Fibroblast of skin of right biceps (primary cell): ENCODE measurements at regions not wholly inside any gene's neighbourhood (a gene's known extent, or its start where the extent isn't known, plus 50 kb on each side); places are given as distances from the start of the nearest gene placed in this dataset.
A peak's percentile ranks its signal among the peaks of the same experiment; 100 is the strongest.

ENCODE experiments used
- DNase-seq: peaks from one replicate; pipeline ENCODE4 v3.0.0-alpha.2; 2013

DNA sequence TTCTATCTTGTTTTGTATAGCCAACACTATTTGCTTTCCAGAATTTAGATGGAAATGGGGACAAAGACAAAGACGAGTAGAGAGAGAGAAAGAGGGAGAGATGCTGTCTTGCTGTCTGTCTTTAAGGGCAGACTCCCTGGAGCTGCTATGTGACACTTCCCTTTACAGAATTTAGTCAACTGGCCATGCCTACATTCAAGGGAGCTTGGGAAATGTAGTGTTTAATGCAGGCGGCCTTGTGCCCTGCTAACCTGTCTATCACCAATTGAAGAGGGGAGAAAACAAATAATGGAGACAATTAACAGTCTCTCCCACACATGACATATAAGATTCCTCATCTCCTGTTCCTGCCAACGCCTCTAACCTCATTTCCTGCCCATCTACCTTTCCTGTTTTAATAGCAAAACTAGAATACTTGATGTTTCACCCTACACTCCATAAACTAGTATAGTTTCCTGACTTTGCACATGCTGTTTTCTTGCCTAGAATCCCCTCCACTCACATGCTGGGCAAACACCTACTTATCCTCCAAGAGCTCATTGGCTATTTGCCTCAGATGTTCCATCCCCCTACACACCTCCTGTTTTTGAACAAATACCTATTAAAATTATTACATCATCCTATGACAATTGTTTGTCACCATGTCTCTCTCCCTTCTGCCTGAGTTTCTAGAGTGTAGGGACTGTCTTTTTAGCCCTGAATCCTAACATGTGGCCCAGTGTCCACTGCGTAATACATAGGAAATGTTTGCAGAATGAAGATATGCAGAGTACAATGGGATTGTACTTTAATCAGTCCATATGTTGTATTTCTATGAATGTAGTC lies 117.2 kb downstream of the SLC25A24 start:
- DNase-seq, result no peak

DNA sequence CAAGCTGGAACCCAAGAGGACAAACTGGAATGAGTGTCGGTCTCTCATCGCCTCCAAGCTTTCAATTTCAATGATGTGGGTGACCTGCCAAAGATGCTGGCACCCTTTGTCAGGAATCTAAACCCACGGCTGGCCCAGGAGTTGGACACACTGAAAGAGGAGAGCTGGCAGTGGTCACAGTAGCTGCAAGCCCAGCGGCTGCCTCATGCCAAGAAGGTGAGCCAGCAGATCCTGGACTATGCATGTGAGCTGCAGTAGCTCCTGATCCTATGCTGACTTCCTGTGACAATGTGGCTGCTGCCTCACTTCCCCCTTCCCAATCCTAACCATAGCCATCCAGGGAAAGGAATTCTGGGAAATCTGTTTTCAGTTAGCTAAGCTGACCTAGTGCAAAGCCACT lies 117.0 kb upstream of the VAV3 start:
- peak; percentile 1 for DNase-seq

DNA sequence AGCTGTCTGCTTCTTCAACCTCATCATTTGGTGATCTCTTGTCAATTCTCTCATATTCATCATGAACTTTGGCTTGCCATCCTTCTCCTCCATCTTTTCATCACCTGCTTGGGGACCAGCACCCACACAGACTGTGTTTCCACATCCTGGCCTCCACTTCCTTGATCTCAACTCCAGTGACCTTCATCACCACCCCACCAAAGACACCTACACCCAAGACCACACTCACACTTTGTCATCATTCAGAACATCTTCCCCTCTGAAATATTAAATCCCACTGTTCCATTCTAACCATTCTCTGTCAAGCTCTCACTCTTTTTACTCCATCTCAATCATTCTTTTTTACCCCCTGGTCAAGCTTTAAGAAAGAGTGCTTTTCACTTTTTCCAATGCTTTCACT lies 115.5 kb upstream of the VAV3 start:
- DNase-seq, result no peak

DNA sequence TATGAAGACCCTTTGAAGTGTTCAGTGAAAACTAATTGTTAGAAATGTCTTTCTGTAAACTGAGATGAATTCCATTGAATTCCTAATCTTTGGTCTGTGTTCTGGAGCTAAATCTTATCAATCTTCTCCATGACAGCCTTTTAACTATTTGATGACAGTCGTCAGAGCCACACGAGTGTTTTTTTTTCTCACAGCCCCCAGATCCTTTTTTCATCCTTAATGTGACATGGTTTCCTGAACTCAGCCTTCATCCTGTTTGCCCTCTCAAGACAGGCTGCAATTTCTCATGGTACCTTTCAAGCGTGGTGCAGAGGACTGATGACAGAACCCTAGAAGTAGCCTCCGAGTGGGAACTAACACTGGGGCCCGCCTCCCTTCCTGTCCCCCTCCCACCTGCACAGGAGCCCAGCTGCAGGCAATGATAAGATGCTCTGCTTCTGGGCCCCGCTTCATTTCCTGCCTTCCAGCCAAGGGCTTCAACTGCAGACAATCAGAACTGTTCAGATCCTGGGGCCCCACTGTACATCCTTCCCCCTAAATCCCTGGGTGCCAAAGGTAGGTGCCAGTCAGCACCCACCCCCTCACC lies 114.6 kb upstream of the VAV3 start:
- DNase-seq, result no peak

DNA sequence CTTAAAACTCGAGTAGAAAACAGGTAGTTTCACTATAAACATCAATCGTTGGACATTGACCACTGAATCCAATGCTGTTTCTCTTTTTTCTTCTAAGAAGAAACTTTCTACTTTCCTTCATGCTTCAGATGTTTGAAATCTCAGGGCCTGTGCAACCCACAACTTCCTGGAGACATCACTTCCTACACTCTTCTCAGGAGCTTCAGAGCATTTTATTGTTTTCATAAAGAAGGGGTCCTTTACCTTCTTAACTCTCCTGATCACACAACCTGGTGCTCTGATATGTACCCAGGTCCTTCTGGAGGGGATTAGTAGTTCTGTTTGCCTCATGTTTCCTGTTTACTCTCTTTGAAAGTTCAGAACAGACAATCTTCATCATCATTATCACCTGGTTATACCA lies 113.0 kb upstream of the VAV3 start:
- no peak for DNase-seq

DNA sequence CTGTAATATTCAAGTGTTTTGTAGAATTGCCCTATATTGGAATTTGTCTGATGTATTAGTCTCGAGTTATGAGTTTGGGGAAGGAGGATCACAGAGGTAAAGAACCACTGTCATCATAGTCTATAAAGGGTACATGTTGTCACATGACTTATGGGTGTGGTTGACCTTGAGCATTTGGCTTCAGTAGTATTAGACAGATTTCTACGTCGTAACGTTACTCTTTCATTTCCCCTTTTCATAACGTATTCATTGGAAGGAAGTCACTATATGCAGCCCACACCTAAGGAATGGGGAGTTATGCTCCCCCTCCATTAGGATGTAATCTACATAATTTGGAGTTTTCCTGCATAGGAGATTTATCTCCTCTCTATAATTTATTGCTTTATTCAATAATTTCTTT lies 110.1 kb upstream of the VAV3 start:
- no peak for DNase-seq

DNA sequence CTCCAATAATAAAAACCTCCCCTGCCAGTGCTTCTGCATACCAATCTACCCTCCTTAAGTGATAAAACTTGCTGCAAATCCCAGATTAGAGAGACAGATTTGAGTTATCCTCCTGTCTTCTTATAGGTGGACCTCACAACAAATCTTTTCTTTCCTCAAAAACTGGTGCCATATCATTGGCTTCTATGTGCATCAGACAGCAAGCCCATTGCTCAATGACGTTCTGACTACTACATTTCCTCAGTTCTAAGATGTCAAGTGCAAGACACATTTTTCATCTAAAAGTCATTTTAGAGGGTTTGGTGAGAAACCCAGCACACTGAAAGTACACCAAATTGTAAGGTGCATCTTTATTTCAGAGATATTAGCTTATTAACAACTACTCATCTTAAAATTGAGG lies 107.8 kb upstream of the VAV3 start:
- DNase-seq, result no peak

DNA sequence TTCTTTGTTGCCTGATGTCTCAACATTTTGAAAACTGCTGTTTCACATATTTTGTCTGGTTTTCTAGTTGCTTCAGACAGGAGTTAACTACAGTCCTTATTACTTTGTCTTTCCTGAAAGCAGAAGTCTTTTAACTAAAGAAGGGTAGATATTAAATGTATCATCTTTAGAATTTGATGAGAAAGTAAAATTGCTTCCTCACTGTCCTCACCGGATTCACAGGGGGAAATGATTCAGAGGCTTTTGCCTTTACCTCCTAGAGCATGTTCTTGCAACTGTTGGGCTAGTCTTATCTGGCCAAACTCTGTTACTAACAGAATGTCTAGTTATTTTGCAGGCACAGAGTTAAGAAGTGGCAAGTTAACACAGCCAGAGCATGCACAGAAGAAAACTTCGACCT lies 107.2 kb upstream of the VAV3 start:
- no peak for DNase-seq

DNA sequence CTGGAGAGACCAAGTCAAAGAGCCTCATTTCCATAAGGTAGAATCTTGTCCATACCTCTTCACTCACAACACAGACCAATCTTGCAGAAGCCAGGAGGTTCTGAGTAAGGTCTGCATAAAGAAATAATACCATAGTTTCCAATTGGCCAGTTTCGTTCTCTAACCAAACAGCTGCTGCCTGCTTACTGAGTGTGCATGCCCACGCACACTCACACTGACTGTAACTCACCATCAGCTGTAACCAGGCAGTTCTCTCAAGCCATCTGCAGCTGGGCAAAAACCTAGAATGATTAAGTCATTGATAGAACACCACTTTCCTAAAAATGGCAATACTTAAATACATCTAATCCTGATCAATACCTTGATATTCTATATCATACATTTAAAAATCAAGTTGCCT lies 106.6 kb upstream of the VAV3 start:
- DNase-seq, result no peak

DNA sequence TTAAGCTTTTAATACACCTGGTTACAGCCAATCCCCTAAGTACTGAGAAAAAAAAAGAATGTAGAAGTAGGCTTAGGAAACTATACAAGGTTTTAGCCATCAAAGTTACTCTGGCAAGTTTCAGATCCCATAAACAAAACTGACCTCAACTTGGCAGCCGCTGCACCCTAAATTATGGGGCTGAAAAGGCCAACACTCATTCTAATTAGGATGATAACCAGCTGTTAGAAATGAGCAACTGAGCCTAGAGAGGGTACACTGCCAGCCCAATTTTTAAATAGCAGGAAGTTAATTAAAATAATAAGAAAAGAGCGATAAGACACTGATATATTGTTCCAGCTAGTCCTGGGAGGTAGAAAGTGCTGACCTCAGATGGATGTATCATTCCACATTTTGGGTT lies 105.7 kb upstream of the VAV3 start:
- DNase-seq, result no peak

DNA sequence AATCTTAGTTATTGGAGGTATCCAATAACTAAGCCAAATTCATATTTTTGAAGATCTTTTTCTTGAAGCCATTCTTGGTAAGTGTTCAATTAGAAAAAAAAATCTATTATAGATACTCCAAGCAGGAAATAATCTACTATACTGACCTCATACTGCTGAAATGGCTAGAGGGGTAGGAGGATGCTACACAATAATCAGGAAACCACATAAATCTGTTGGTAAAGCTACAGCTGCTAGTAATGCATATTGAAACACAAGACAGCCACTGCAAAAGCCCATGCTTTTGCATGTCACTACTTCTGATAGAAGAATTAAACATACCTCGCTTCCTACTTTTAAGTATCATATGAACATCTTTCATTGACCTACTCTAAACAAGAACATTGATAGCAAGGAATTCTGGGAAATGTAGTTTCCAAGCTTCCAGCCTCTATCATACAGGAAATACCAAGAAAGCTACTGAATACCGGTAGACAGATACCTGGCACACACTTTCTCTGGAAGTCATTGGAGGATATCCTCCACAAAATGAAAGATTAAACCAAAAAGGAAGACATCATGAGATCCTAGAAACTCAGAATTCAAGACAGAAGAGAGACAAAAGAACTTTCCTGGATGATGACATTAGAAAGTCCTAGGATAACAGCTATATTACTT lies 103.0 kb upstream of the VAV3 start:
- no peak for DNase-seq

DNA sequence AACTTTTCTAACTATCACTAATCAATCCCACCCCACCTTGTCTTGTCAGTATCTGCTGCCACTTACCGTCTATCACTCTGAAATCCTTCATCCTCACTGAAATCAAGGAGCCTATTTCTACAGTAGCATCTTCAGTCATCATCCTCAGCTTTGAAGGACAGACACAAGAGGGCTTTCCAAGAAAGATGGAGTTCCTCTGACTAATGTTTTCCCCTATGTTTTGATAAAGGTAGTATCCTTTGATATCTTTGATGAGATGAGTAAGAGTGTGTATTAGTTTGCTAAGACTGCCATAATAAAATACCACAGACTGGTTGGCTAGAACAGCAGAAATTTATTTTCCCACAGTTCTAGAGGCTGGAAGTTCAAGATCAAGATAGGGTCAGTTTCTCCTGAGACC lies 101.8 kb upstream of the VAV3 start:
- no peak for DNase-seq

DNA sequence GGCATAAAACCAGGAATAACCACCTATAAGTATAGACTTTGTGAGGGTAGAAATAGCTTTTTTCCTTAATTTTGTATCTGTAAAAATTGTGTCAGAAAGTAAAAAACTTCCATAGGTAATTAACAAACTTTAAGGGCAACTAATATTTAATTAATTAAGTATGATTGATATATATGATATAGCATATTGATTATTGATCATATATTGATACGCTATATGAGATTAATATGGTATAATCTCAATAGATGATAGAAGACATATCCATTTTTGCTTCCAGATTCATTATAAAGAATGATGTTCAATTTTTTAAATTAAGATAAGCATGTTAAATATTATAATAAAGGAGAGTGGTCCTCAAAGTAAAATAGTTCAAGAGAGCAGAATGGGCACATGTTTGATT lies 99.3 kb upstream of the VAV3 start:
- no peak for DNase-seq

DNA sequence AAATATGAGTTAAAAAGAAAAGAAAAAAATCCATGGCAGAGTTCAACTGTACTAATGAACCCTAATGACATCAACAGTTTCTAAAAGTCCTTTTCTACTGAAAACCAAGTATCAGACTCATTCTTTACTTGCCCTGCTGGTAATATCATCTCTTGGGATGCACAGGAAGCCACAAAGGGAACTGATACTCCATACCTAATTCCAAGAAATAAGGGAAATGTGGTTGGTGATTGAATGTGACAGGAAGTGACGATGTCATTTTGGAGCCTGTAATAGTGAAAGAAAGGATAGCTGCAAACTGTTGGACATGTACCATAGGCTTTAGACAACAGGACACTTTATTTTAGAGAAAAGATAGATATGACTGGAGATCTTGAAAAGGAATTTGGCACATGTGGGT lies 98.7 kb upstream of the VAV3 start:
- DNase-seq, result no peak

DNA sequence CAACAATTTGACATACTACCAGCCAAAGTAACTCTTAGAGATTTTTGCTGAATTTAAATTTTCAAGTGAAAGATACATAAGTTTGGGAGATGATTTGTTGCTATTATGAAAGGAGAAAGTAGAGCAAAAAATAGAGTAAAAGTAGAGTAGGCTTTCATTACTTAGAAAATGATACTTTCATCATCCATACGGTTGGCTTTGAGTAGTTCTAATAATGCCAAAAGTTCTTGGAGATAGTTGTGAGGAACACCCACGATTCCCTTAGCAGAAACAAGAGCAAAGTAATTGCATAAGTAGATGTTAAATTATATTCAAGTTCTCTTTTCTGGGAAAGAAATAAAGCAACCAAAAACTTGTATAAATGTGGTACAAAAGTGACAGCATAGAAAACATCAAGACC lies 95.0 kb upstream of the VAV3 start:
- no peak for DNase-seq

DNA sequence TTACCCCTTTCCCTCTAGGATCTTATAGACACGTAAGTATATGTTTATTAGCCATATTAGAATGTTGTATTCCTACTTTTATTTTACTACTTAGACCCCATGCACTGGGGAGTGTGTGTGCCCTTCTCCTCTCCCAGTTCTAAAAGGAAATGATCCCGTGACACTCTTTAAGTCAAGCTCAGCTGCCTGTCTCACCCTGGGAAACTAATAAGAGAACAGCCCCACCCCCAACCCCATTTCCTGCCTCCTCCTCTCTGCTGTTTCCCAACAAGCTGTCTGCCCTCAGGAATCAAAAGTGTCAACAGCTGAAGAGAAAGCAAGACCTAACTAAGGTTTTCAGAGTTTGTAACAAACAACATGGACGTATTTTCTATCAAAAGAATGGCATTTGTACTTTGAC lies 92.6 kb upstream of the VAV3 start:
- peak; percentile 21 for DNase-seq

DNA sequence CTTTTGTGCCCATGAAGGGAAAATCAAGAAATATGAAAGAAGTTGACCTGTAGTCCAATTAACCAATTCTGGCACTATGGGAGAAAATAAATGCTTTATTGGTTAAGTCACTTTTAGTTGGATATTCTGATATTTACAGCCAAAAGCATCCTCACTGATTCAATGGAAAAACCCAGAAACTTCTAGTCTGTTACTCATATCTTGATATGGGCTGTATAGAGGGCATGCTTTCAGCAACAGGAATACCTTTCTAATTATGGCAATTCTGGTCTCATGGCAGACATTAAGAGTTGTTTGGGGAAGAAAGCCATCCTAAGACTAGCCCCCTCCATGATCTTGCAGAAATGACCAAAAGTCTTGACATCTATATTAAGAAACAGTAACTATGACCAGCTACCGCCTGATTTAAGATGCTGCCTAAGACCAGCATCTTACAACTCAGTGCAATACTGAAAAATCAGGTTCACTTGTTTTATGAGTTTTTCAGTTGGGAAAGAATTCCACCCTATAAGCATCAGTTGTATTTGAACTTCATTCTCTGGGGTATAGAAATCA lies 91.5 kb upstream of the VAV3 start:
- DNase-seq, result no peak

DNA sequence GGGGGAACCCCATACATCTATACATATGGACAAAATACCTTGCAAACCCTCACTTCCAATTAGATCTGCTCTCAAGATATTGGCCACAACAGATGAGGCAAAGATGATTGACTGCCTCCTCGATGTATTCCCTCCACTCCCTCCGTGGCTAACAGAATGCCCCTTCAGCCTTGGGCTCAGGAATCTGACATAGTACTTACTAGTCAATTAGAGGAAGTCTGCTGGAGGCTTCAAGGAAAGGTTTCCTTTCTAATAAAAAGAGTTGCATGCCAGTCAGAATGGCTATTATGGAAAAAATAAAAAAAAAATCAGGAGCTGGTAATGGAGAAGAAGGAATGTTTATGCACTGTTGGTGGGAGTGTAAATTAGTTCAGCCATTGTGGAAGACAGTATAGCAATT lies 90.4 kb upstream of the VAV3 start:
- no peak for DNase-seq

DNA sequence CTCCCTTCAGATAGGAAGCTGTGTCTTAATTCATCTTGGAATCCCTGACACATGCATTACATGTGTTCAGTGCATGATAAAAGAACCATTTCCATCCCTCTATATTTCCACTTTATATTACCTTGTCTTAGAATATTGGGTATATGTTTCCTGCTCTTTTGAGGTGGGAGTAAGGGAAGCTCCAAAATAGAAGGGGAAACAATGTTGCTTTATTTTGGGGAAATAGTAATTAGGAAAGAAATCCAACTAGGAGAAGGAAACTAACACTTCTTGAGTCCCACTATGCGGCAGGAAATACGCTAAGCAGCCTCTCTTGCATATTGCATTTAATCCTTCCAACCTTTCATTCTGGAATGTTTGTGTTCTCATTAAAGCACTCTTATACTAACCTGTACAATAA lies 89.4 kb upstream of the VAV3 start:
- no peak for DNase-seq

DNA sequence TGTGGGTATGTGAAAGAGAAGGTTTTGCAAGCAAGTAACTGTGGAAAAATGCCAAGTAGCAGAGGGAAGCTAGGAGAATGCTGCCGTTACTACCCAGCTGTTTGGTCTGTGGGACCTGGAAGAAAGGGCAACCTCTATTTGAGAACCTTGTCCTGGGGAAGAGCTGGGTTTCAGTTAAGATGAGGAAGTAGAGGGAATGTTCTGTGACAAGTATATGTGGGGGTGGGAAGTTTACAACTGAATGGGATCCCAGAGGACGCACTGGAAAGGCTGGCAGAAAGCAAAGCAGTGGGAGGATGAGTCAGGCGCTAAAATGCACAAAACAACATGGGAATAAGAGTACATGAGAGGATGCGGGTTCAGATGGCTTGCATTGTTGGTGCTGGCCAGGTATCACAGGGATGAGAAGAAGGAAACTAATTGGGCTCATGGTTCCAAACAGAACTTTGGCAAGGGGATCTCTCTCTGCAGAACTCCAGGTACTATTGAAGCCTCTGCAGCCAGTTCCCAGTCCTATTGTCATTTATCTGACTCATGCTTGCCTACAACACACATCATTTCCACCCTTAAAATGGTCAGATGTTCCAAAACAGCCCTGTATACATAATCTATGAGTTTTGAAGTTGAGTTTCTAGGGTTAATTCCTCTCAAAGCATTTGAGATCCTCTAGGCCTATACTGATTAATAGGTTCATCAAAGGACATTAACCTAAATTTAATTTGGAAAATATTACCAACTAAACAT lies 88.5 kb upstream of the VAV3 start:
- DNase-seq, result peak; percentile 22

DNA sequence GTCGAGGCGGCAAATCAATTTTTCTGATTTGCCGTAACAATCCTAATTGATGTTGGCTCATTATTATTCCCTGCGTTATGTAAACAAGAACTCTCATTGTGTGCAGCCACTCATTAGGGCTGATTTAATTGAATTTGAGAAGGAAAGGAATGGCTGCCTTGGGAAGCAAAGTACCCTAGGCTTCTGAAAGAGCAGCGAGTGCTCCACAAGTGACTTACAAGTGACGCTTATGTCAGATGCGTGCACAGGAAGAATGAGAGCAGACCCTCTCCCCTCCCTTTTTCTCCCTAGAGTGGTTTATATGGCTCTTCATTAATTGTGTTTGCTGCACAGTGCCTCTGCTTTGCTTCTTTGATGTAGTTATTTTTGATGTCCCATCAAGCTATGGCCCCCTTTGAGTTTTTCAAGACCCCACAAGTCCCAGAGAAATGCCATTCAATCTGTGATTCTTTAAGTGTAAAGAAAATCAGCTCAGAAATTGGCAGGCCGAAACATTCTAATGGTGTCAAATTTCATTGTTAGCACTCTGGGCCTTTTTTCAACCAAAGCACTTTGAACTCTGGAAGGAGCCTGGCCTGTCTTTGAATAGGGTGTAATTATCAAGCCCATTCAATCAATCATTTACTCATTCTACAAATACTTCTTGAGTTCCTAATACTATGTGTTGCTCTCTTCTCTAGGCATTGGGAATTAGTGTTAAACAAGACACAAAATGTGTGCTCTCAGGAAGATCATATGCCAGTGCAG lies 86.8 kb upstream of the VAV3 start:
- DNase-seq, result no peak

DNA sequence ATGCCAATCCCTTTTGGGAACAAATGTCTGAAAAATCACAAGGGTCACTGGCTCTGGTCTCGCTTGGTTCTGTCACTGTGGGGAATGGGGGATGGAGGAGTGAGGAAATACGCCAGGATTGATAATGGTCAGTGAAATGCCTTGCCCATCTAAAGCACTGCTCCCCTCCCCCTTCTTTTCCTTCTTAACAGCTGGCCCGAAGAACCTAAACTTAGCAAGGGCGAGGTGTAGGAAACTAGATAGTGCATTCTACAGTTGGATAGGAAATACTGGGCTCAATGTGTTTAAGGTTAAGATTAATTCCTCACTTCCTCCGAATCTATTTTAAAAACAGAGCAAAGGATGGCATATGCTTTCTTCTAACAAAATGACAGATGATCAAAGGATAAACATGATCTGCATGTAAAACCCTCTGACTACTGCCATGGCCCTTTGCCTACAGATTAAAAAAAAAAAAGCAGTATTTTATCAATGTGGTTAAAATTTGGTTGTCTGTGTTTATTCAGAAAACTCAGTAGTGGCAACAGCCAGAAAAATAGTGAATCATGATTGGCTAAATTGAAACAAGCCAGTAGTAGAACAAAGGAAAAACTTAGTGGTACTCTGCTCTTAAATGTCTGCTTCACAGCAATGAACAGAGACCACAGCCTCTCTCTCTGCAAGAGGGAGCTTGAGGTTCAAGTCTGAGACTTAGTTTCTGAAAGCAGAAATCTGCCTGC lies 86.1 kb upstream of the VAV3 start:
- no peak for DNase-seq
